Natural killer cell (primary cell): ENCODE measurements at regions not wholly inside any gene's neighbourhood (a gene's known extent, or its start where the extent isn't known, plus 50 kb on each side); places are given as distances from the start of the nearest gene placed in this dataset.

ENCODE experiments used
- ATAC-seq, 3 donors: fragments of 150-1000 bp in 2 of 3; fragments of 200-7000 bp in 1 of 3; cut with Tn5 transposase; 1 replicate in 1 of 3; 2 replicates in 2 of 3; pipeline ENCODE4 v1.10.0; 2021; ENCODE audit warnings: mild to moderate bottlenecking in 2 of 3, moderate library complexity in 2 of 3
- DNase-seq, 2 donors: peaks; one replicate each; pipeline versions ENCODE4 v3.0.0 to v3.0.0-alpha.2; 2013 to 2021; ENCODE audit warnings: mixed read lengths in 1 of 2
- H3K27ac ChIP-seq: one replicate; pipeline ENCODE4 v1.5.1; 2013; ENCODE audit warnings: mild to moderate bottlenecking, low read length
- H3K27me3 ChIP-seq: one replicate; pipeline ENCODE4 v1.6.1; 2013; ENCODE audit warnings: low read length; ENCODE audit not compliant: control insufficient read depth, insufficient read depth
- H3K36me3 ChIP-seq: one replicate; pipeline ENCODE4 v1.6.1; 2013; ENCODE audit warnings: low read length; ENCODE audit not compliant: control insufficient read depth, insufficient read depth
- H3K4me1 ChIP-seq: one replicate; pipeline ENCODE4 v1.6.1; 2013; ENCODE audit warnings: low read length; ENCODE audit not compliant: control insufficient read depth, insufficient read depth
- H3K4me3 ChIP-seq: one replicate; pipeline ENCODE4 v1.5.1; 2013; ENCODE audit warnings: low read length
- H3K9me3 ChIP-seq: one replicate; pipeline ENCODE4 v1.6.1; 2013; ENCODE audit warnings: low read length; ENCODE audit not compliant: control insufficient read depth, insufficient read depth
- H3K27ac Mint-ChIP-seq, 2 donors: one replicate each; pipeline ENCODE4 v1.8.0; 2022; ENCODE audit warnings: mild to moderate bottlenecking in 2 of 2, mixed read lengths in 2 of 2, moderate library complexity in 1 of 2
- H3K27me3 Mint-ChIP-seq, 2 donors: one replicate each; pipeline ENCODE4 v1.8.0; 2022; ENCODE audit warnings: low read depth in 2 of 2, mixed read lengths in 2 of 2
- H3K36me3 Mint-ChIP-seq: one replicate; pipeline ENCODE4 v1.8.0; 2022; ENCODE audit warnings: mixed read lengths
- H3K4me1 Mint-ChIP-seq, 2 donors: one replicate each; pipeline ENCODE4 v1.8.0; 2022; ENCODE audit warnings: mixed read lengths in 2 of 2
- H3K4me3 Mint-ChIP-seq: one replicate; pipeline ENCODE4 v1.8.0; 2022; ENCODE audit warnings: mild to moderate bottlenecking, moderate library complexity, mixed read lengths
- H3K9me3 Mint-ChIP-seq, 2 donors: one replicate each; pipeline ENCODE4 v1.8.0; 2022; ENCODE audit warnings: mixed read lengths in 2 of 2
- CTCF ChIP-seq: fragments of 200-600 bp; IDR thresholded peaks from one replicate; pipeline ENCODE4 v1.8.0; 2022; ENCODE audit warnings: antibody characterized with exemption
- WGBS: methylation state at CpG from one replicate; pipeline ENCODE4 v1.1.7; 2013; ENCODE audit warnings: missing lambda C conversion rate; ENCODE audit not compliant: insufficient coverage; 5-methylcytosine and 5-hydroxymethylcytosine counted together
- intact Hi-C: fragments of 100-400 bp; cut with micrococcal nuclease; formaldehyde crosslinking; loops from one replicate; pipeline ENCODE4 v1.14.2; 2022

DNA sequence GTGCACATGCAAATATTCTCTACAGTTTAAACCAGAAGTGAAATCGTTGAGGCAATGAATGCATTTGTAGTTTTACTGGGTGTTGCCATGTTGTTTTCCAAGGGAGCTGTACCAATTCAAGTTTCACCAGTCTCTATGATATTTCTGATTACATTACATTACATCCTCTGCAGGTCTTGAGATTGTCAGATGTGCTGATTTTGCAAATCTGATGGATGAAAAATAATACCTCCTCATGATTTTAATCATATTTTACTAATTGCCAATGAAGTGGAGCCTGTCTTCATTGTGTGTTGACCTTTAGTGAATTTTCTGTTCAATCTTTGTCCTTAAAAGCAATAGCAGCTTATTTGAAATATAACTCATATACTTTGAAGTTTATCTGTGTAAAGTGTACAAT lies 282.4 kb downstream of the NR2F2 start:
- no peaks in the 10 kb centered on the region for H3K27me3 ChIP-seq
- TF ChIP-seq CTCF, result no peak
- H3K4me1 Mint-ChIP-seq, result no peaks in the 10 kb centered on the region
- ATAC-seq, result no peak
- H3K27ac ChIP-seq, result no peak overlapping the region
- no peak overlapping the region for H3K4me3 Mint-ChIP-seq
- H3K9me3 Mint-ChIP-seq, result peaks cover 2% of the 10 kb centered on the region in 2 donors
- H3K4me1 ChIP-seq, result no peaks in the 10 kb centered on the region
- no peak overlapping the region for H3K27ac Mint-ChIP-seq
- intact Hi-C loops, result no loop called here
- no peaks in the 10 kb centered on the region for H3K36me3 ChIP-seq
- H3K4me3 ChIP-seq, result no peak overlapping the region
- peaks cover 0 to under 1% of the 10 kb centered on the region in 2 donors for H3K27me3 Mint-ChIP-seq
- DNase-seq, result no peak
- no peaks in the 10 kb centered on the region for H3K9me3 ChIP-seq
- WGBS, result 71% methylated on average over 1 of the region's 1 CpG
- H3K36me3 Mint-ChIP-seq, result peaks cover 6% of the 10 kb centered on the region

DNA sequence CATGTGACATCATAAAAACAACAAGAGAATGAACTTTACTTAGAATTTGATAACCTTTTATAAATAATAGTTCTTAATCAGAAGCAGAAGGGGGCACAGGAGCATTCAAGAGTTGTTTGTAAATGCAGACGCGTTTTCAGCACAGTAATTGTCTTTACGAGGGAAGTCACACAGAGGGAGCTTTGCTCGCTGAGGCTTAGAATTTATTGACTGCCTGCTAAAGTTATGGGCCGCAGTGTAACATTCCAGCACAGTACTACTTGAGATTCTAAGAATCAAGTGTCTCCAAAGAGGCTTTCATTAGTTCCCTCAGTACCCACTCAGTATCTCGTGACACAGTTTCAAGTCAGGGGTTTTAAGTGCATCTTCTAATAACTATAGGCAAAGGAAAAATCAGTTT lies 288.7 kb downstream of the NR2F2 start:
- peaks cover 0 to 7% of the 10 kb centered on the region in 2 donors for H3K27me3 Mint-ChIP-seq
- no peak overlapping the region for H3K4me3 Mint-ChIP-seq
- H3K36me3 Mint-ChIP-seq, result peaks cover 6% of the 10 kb centered on the region
- H3K27ac Mint-ChIP-seq, result no peak overlapping the region
- DNase-seq (no peak), ATAC-seq (no peak)
- H3K36me3 ChIP-seq, result no peaks in the 10 kb centered on the region
- H3K4me1 ChIP-seq, result no peaks in the 10 kb centered on the region
- no peak overlapping the region for H3K27ac ChIP-seq
- H3K9me3 Mint-ChIP-seq, result no peaks in the 10 kb centered on the region
- intact Hi-C loops, result no loop called here
- no peaks in the 10 kb centered on the region for H3K4me1 Mint-ChIP-seq
- no peaks in the 10 kb centered on the region for H3K27me3 ChIP-seq
- no peak for TF ChIP-seq CTCF
- 35% methylated on average over 6 of the region's 6 CpGs for WGBS
- no peaks in the 10 kb centered on the region for H3K9me3 ChIP-seq
- H3K4me3 ChIP-seq, result no peak overlapping the region

DNA sequence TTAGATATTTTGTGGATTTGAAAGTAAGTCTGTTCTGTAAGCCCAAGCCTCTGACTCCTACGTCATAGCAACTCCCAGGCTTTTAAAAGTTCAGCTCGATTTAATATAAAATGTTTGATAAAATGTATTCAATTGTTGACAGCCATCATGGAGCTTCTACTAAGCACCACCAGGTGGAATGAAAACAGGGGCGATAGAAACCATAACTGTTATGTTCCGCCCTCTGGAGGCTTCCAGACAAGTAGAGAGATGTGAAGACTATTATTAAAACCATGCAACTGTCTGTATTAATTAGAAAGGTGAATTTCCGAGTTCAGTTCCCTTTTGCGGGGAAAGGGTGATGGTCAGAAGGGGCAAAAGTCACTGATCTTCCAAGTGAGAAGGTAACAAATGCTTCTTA lies 292.2 kb downstream of the NR2F2 start:
- peaks cover 0 to 7% of the 10 kb centered on the region in 2 donors for H3K27me3 Mint-ChIP-seq
- WGBS, result 85% methylated on average over 5 of the region's 6 CpGs

More for the DNA sequence above, 292.2 kb downstream of the NR2F2 start:
- H3K27ac Mint-ChIP-seq, result no peak overlapping the region
- no peak overlapping the region for H3K4me3 Mint-ChIP-seq
- H3K4me1 Mint-ChIP-seq, result no peaks in the 10 kb centered on the region
- Histone ChIP-seq H3K9me3 (no peaks in the 10 kb centered on the region), H3K36me3 (no peaks in the 10 kb centered on the region), H3K4me3 (no peak overlapping the region), H3K27ac (no peak overlapping the region), H3K27me3 (no peaks in the 10 kb centered on the region), H3K4me1 (no peaks in the 10 kb centered on the region)
- H3K36me3 Mint-ChIP-seq, result no peaks in the 10 kb centered on the region
- no peaks in the 10 kb centered on the region for H3K9me3 Mint-ChIP-seq
- no peak for TF ChIP-seq CTCF
- no peak for ATAC-seq
- DNase-seq, result no peak
- intact Hi-C loops, result no loop called here
